ENCODE measurements at regions not wholly inside any gene's neighbourhood (a gene's known extent, or its start where the extent isn't known, plus 50 kb on each side); places are given as distances from the start of the nearest gene placed in this dataset.
"Not testable (repeated sequence)": the region's sequence is repeated elsewhere in the genome, so short reads cannot be mapped to it uniquely, and the experiment has no call there.

DNA sequence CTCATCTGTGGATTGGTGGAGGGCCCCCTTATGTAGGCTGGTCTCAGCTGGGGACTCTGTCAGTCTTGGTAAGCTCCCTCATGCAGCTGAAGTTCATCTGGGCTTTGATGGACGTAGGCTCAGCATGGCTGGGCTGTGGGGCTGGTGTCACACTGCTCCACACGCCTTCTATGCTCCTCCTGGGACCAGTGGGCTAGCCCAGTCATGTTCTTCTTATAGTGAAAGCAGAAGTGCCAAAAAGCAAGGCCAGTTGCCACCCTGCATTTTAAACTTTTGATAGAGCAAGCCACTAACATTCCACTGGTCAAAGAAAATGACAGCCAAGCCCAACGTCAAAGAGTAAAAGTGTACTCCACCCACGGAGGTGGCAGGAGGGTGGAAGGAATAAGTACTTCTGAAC is 165.5 kb downstream of the MEX3B start:
- Histone ChIP-seq H3K9me2 (replicated peaks; ENCODE audit: low read depth, low read length) (no peaks in the 10 kb centered on the region), H3K4me2 (ENCODE audit: low read depth, low read length, poor library complexity, severe bottlenecking) (no peak overlapping the region)
- TF ChIP-seq CTCF (conservative IDR thresholded peaks at IDR 0.05; ENCODE audit: low read length) (no peak), EZH2phosphoT487 (IDR thresholded peaks at IDR 0.05; ENCODE audit: borderline replicate concordance) (no peak)

DNA sequence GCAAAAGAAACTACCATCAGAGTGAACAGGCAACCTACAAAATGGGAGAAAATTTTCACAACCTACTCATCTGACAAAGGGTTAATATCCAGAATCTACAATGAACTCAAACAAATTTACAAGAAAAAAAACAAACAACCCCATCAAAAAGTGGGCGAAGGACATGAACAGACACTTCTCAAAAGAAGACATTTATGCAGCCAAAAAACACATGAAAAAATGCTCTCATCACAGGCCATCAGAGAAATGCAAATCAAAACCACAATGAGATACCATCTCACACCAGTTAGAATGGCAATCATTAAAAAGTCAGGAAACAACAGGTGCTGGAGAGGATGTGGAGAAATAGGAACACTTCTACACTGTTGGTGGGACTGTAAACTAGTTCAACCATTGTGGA is 170.1 kb downstream of the MEX3B start:
- not testable (repeated sequence) for H3K9me3 ChIP-seq (ENCODE audit: insufficient read depth, low read depth, low read length)

More for the DNA sequence above, 165.5 kb downstream of the MEX3B start:
- Histone ChIP-seq H3F3A (ENCODE audit: low read depth) (no peaks in the 10 kb centered on the region), H4K20me1 (ENCODE audit: insufficient read depth, low read length, poor library complexity, severe bottlenecking) (no peaks in the 10 kb centered on the region), H3K9ac (ENCODE audit: low read depth, low read length, poor library complexity, severe bottlenecking) (no peak overlapping the region), H2AFZ (ENCODE audit: low read length) (no peak overlapping the region), H3K27me3 (ENCODE audit: insufficient read depth, low read length, poor library complexity, severe bottlenecking) (no peaks in the 10 kb centered on the region), H3K36me3 (ENCODE audit: insufficient read depth, low read length) (no peaks in the 10 kb centered on the region), H3K79me2 (ENCODE audit: insufficient read depth, low read length) (no peaks in the 10 kb centered on the region), H3K9me3 (ENCODE audit: insufficient read depth, low read depth, low read length) (no peaks in the 10 kb centered on the region), H3K4me3 (ENCODE audit: low read length, poor library complexity, severe bottlenecking) (no peak overlapping the region), H3K4me1 (ENCODE audit: insufficient read depth, low read length, poor library complexity, severe bottlenecking) (no peaks in the 10 kb centered on the region)

GRCh38 chr15:81870746-81871106 is 175.1 kb downstream of the MEX3B start:
- H2AFZ ChIP-seq (ENCODE audit: low read length); H3K4me1 ChIP-seq (ENCODE audit: insufficient read depth, low read length, poor library complexity, severe bottlenecking); H3K9me3 ChIP-seq (ENCODE audit: insufficient read depth, low read depth, low read length); H3K9me2 ChIP-seq (replicated peaks; ENCODE audit: low read depth, low read length); H3F3A ChIP-seq (ENCODE audit: low read depth); H4K20me1 ChIP-seq (ENCODE audit: insufficient read depth, low read length, poor library complexity, severe bottlenecking); H3K4me2 ChIP-seq (ENCODE audit: low read depth, low read length, poor library complexity, severe bottlenecking); H3K79me2 ChIP-seq (ENCODE audit: insufficient read depth, low read length); H3K9ac ChIP-seq (ENCODE audit: low read depth, low read length, poor library complexity, severe bottlenecking); H3K27me3 ChIP-seq (ENCODE audit: insufficient read depth, low read length, poor library complexity, severe bottlenecking); H3K36me3 ChIP-seq (ENCODE audit: insufficient read depth, low read length); H3K4me3 ChIP-seq (ENCODE audit: low read length, poor library complexity, severe bottlenecking): not testable (repeated sequence)

More for the DNA sequence above, 170.1 kb downstream of the MEX3B start:
- not testable (repeated sequence) for H3K4me2 ChIP-seq (ENCODE audit: low read depth, low read length, poor library complexity, severe bottlenecking); H3K9ac ChIP-seq (ENCODE audit: low read depth, low read length, poor library complexity, severe bottlenecking); H3K36me3 ChIP-seq (ENCODE audit: insufficient read depth, low read length); H4K20me1 ChIP-seq (ENCODE audit: insufficient read depth, low read length, poor library complexity, severe bottlenecking); H3K79me2 ChIP-seq (ENCODE audit: insufficient read depth, low read length); H3K4me1 ChIP-seq (ENCODE audit: insufficient read depth, low read length, poor library complexity, severe bottlenecking); H3K9me2 ChIP-seq (replicated peaks; ENCODE audit: low read depth, low read length); H3K27me3 ChIP-seq (ENCODE audit: insufficient read depth, low read length, poor library complexity, severe bottlenecking); H3F3A ChIP-seq (ENCODE audit: low read depth); H3K4me3 ChIP-seq (ENCODE audit: low read length, poor library complexity, severe bottlenecking); H2AFZ ChIP-seq (ENCODE audit: low read length)

DNA sequence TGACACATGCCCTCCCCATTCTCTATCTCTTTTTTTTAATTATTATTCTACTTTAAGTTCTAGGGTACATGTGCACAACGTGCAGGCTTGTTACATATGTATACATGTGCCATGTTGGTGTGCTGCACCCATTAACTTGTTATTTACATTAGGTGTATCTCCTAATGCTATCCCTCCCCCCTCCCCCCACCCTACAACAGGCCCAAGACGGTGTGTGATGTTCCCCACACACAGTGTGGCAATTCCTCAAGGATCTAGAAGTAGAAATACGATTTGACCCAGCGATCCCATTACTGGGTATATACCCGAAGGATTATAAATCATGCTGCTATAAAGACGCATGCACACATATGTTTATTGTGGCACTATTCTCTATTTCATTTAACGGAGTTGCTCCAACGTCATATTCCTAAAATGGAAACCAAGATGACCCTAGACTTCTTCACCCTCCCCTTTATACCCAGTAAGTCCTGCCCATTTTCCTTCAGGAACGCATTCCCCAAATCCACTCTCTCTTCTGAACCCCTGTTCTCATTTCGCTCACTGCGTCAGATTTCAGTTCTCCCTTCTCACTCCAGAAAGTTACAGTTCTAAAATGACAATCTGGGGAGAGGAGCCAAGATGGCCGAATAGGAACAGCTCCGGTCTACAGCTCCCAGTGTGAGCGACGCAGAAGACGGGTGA is 175.6 kb downstream of the MEX3B start:
- H3F3A ChIP-seq (ENCODE audit: low read depth); H3K36me3 ChIP-seq (ENCODE audit: insufficient read depth, low read length); H3K27me3 ChIP-seq (ENCODE audit: insufficient read depth, low read length, poor library complexity, severe bottlenecking); H3K9me3 ChIP-seq (ENCODE audit: insufficient read depth, low read depth, low read length); H3K4me1 ChIP-seq (ENCODE audit: insufficient read depth, low read length, poor library complexity, severe bottlenecking); H3K9ac ChIP-seq (ENCODE audit: low read depth, low read length, poor library complexity, severe bottlenecking); H4K20me1 ChIP-seq (ENCODE audit: insufficient read depth, low read length, poor library complexity, severe bottlenecking); H3K9me2 ChIP-seq (replicated peaks; ENCODE audit: low read depth, low read length); H3K4me3 ChIP-seq (ENCODE audit: low read length, poor library complexity, severe bottlenecking); H2AFZ ChIP-seq (ENCODE audit: low read length); H3K79me2 ChIP-seq (ENCODE audit: insufficient read depth, low read length); H3K4me2 ChIP-seq (ENCODE audit: low read depth, low read length, poor library complexity, severe bottlenecking): not testable (repeated sequence)

All from Loucy (cell line).